ENCODE measurements at regions not wholly inside any gene's neighbourhood (a gene's known extent, or its start where the extent isn't known, plus 50 kb on each side); places are given as distances from the start of the nearest gene placed in this dataset.

DNA sequence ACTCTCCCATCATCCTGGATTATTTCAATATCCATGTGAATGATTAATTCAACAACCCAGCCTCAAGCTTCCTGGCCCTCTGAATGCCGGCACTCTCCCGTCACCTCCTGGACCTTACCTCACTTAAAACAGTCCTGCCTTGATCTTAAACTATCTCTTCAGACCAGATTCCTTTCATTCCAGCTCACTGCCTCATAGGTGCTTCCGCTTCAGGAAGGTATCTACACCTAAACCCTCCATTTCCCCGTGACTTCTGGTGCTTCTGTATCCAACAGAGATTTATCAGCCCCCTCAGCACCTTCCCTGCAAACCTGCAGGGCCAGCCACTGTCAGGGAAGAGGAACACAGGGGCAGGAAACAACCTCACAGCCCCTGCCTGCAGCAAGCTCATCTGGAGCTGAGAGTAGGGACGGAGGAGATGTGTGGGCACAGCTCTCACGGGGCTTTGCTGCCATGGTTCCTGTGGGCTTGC, 98.9 kb upstream of the TJP1 start:
- Histone ChIP-seq H2BK12ac (ENCODE audit: insufficient read length, low read depth, low read length) (peak overlapping the region; percentile 92), H3K56ac (ENCODE audit: insufficient read length, low read depth, low read length) (no peak overlapping the region), H3T11ph (ENCODE audit: low read length) (no peak overlapping the region), H3K79me1 (ENCODE audit: insufficient read depth, low read depth, low read length, poor library complexity, severe bottlenecking) (no peaks in the 10 kb centered on the region), H2BK15ac (ENCODE audit: low read depth, low read length) (no peak overlapping the region), H3K14ac (ENCODE audit: insufficient read depth, low read length) (peak overlapping the region; percentile 95), H2BK120ac (ENCODE audit: low read depth, low read length, poor library complexity, severe bottlenecking) (no peak overlapping the region), H3K27ac (ENCODE audit: insufficient read length, low read depth, low read length) (peak overlapping the region; percentile 86), H3K23me2 (ENCODE audit: insufficient read length, low read depth, low read length, poor library complexity, severe bottlenecking) (no peaks in the 10 kb centered on the region), H3K4ac (ENCODE audit: low read depth, low read length) (no peak overlapping the region), H2BK5ac (ENCODE audit: insufficient read length, low read length) (no peak overlapping the region), H2BK20ac (ENCODE audit: low read depth, low read length, poor library complexity, severe bottlenecking) (no peak overlapping the region), H4K5ac (ENCODE audit: insufficient read length, low read depth, low read length) (peak overlapping the region; percentile 49), H4K91ac (ENCODE audit: insufficient read length, low read depth, low read length) (no peak overlapping the region), H3K9ac (ENCODE audit: extremely low read depth, insufficient read length, low read length) (no peak overlapping the region), H3K79me2 (ENCODE audit: insufficient read depth, low read length) (no peaks in the 10 kb centered on the region), H4K20me1 (ENCODE audit: control insufficient read depth, insufficient read depth, insufficient read length) (no peaks in the 10 kb centered on the region), H4K8ac (replicated peaks; ENCODE audit: insufficient read length, low read depth, low read length) (no peak overlapping the region), H2AK5ac (ENCODE audit: insufficient read length, low read length) (no peak overlapping the region), H2AFZ (ENCODE audit: low read length) (peak overlapping the region; percentile 91), H3K9me3 (ENCODE audit: control insufficient read depth, low read depth, low read length) (no peaks in the 10 kb centered on the region), H3K4me2 (ENCODE audit: insufficient read depth, insufficient read length, low read length) (peak overlapping the region; percentile 13), H3K27me3 (ENCODE audit: insufficient read depth, low read length) (no peaks in the 10 kb centered on the region), H3K4me1 (ENCODE audit: insufficient read depth, low read length) (peaks cover 19% of the 10 kb centered on the region; the same call in 1 of the 2 replicates), H3K23ac (ENCODE audit: insufficient read length, low read depth, low read length) (no peak overlapping the region), H3K18ac (ENCODE audit: insufficient read length, low read depth, low read length) (peak overlapping the region; percentile 92)
- TF ChIP-seq, protein P1, sequence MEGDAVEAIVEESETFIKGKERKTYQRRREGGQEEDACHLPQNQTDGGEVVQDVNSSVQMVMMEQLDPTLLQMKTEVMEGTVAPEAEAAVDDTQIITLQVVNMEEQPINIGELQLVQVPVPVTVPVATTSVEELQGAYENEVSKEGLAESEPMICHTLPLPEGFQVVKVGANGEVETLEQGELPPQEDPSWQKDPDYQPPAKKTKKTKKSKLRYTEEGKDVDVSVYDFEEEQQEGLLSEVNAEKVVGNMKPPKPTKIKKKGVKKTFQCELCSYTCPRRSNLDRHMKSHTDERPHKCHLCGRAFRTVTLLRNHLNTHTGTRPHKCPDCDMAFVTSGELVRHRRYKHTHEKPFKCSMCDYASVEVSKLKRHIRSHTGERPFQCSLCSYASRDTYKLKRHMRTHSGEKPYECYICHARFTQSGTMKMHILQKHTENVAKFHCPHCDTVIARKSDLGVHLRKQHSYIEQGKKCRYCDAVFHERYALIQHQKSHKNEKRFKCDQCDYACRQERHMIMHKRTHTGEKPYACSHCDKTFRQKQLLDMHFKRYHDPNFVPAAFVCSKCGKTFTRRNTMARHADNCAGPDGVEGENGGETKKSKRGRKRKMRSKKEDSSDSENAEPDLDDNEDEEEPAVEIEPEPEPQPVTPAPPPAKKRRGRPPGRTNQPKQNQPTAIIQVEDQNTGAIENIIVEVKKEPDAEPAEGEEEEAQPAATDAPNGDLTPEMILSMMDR (conservative IDR thresholded peaks at IDR 0.05): no peak
- Mint-ChIP-seq H3K4me1 (peaks cover 53 to 54% of the 10 kb centered on the region in 2 experiments), H3K27me3 (ENCODE audit: low read depth) (no peaks in the 10 kb centered on the region), H3K27ac (peak overlapping the region; percentile 9 to 86 (median 20); a peak in 6 of 7 replicates), H3K36me3 (ENCODE audit: insufficient read depth in 1 of 3, low read depth in 3 of 3) (no peaks in the 10 kb centered on the region), H3K9me3 (no peaks in the 10 kb centered on the region), H3K4me3 (peak overlapping the region; percentile 1 to 25; a peak in 4 of 5 replicates)
- WGBS (ENCODE audit: extremely low coverage, insufficient read length, low lambda C conversion rate): no CpG with 5 or more reads among the region's 6 CpGs
- DNase-seq: peak; percentile 77
